ENCODE measurements at regions not wholly inside any gene's neighbourhood (a gene's known extent, or its start where the extent isn't known, plus 50 kb on each side); places are given as distances from the start of the nearest gene placed in this dataset.

DNA sequence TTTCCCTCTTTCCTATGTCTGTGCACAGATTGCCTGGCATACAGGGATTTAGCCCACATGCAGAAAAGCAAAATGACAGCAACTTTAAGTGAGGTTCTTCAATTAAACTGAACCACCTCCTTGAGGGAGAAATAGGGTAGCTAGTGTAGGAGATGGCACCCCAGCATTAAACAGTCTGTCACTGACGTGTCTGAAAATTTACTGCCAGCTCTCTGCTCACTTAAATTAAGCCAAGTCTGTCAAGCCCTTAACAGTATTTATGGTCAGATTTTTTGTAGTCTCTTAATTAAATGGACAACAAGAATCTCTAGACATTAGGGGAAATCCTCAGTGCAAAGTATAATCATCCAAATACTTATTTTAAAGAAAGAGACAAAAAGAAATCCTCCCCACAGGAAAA is 696.5 kb upstream of the PTBP2 start:
- DNase-seq: no peak

DNA sequence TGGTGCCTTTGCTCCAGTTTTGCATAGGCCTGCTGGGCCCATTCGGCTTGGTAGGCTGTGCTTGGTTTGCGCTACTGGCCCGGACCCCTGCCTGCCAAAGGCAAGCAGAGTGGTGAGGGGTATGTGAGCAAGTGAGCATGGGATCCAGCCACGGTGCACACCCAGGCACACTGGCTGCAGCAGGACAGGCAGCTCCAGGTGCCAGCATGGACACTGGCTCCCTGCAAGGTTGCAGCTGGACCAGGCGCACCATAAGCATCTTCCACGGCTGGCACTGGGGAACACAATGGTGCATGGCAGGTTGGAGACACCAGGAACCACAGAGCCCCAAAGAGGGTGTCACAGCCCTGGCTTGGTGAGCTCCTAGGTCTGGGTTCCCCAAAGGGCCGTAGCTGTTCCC is 693.5 kb upstream of the PTBP2 start:
- no peak for DNase-seq

DNA sequence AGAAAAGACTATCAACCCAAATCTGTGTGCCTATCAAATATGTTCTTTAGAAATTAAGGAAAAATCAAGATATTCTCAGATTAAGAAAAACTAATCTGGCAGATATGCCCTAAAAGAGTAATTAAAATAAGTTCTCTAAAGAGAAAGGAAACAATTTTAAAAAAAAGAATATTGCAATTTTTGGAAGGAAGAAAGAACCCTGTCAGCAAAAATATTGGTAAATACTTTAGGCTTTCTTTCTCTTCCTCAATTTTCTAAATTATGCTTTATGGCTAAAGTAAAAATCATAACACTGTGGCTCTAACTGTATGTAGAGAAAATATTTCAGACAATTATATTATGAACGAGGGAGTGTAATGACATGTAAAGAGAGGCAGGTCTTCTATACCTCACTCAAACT is 691.3 kb upstream of the PTBP2 start:
- no peak for DNase-seq

DNA sequence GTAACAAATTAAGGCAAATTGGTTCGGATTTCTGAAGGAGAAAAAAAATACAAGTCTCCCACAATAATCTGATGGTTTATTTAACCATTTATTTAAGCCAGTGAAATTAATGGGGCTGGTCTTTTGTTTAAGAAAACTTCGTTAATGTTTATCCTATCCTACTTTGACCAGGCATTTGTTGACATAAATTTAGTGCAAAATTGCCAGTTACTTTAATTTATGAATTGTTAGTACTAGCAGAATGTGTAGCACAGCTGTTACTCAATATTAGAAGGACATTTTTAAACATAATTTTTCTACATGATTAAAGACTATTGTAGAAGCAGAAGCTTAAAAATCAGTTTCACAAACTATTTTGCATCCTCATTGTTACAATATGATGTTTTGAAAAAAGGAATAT is 687.6 kb upstream of the PTBP2 start:
- no peak for DNase-seq

DNA sequence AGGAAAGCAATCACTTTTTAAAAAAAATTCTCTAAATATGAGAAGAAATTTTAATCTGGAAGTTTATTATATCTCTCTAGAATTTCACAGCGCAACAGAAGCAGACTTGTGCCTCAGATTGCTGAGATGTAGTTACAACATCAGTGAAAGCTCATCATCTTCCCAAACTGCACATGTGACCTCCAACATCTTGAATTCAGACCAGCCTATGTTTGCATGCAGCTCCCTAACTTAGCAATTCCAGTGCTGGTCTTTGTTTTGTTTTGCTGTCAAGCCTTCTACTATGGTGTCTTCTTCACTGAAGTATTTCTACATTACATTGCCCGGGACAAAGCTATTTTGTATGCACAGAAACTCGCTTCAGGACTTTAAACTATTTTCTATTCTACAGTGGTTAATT is 684.8 kb upstream of the PTBP2 start:
- DNase-seq: no peak

DNA sequence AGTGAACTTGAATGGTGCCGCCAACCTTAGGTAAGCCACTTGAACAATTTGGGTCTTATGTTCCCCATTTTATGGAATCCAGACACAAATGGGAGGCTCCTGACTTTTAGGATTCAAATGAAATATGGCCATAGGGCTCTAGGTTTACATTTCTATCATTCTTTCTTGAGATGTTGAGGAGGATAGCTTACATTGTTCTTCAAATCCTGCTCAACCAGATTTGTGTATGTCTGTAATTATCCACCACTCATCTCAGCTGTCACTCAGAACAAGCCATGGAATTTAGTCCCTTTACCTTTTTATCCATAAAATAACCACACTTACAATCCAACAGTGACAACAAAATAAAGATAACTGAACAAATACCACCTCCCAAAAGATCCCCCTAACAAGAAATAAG is 682.9 kb upstream of the PTBP2 start:
- DNase-seq: no peak

DNA sequence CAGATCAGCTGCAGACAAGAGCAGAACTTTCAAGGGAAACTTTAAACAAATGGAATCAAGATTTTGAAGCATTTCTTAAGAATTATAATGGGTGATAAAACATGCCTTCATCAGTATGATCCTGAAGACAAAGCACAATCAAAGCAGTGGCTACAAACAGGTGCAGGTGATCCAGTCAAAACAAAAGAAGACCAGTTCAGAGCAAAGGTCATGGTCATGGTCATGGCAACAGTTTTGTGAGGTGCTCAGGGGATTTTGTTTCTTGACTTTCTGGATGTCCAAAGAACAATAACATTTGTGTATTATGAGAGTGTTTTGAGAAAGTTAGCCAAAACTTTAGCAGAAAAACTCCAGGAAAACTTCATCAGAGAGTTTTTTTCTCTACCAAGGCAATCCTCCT is 681.7 kb upstream of the PTBP2 start:
- no peak for DNase-seq

DNA sequence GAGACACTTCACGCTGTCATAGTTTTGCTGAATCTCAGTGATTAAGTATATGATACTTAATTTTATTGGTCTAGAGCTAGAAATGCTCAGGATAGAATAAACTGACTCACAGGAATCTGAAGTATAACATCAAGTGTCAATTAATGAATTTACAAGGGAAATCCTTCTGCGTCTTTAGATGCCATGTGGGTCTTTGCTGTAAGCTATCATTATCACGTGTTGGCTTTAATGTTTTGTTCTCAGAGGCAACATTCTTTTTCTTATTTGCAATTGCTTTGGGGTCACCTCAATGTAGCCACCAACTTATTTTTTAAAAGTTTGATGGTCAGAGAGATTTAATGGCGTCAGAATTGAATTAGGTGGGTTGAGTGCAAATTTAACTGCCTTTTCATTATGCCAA is 680.1 kb upstream of the PTBP2 start:
- no peak for DNase-seq

DNA sequence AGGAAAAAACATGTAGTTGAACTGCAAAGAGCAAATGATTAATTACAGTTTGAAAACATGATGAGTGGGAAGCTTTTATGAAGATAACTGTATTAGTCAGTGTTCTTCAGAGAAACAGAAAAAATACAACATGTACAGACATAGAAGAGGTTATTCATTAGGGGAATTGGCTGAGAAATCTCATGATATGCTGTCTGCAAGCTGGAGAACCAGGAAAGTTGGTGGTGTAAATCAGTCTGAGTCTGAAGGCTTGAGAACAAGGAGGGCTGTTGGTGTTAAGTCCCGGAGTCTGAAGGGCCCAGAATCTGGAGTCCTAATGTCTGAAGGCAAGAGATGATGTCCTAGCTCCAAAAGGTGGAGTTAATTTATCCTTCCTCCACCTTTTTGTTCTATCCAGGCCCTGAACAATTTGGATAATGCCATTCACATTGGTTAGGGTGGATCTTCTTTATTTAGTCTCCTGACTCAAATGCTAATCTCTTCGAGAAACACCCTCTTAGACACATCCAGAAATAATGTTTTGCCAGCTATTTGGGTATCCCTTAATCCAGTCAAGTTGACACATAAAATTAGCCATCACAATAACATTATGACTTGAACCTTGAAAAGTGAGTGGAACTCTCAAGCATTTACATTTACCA is 672.9 kb upstream of the PTBP2 start:
- no peak for DNase-seq

DNA sequence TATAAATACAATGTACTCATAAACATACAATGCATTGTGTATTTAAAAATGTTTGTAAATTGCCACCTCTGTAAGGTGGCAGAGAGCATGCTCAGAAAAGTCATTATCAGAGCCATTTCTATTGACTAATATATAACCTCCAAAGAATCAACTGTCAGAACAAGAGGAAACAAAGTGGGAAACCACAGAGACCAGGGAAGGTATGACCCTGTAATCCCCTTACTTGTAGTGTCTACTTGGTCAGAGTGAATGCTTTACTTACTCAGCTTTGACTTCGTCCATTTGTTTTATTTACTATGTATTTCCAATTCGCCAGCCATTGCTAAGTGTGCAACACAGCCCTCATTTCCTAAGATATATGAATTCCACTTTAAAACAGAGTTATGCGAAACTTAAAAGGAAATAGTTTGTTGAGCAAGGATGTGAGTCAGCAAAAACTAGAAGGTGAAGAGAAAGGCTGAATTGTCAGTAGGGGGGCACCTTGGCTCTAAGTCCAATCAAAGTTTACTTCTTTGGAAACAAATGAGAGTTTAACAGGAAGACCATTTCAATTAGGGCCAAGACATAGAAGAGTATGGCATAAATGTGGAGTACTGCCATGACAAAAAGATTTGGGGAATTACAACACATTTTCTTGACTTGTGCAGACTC is 671.7 kb upstream of the PTBP2 start:
- DNase-seq: no peak

DNA sequence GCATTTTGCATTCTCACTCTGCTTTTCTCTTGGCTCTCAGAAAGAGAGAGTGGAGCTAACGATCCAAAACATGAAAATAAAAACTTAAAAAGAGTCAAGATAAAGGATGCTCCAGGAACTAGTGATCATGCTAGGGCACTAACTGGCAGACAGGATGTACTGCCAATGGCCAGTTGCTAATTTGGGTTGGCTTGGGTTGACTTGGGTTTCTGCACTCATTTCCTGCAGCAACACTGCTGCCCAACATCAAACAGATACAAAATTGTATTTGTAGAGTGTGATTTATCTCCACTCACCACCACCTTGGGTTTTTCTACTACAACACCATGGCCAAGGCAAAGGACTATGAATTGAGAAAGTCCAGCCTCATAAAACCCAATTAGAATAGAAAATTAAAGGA is 662.3 kb upstream of the PTBP2 start:
- no peak for DNase-seq

DNA sequence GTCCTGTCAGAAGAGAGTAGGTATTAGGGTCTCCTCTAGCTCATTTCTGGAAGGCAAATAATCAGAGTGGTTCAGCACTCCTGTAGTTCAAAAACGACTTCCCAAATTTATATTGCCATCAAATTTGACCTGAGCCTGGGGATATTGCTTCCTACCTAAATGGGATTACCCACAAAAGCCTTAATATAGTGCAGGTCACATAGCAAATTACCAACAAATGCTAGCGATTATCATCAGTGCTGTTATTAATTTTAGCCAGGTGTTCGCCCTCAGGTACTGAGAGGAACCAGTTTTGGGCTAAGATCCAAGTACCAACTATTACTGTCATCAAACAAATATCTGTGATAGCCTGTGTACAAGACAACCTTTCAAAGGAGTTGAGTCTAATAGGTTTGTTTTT is 661.8 kb upstream of the PTBP2 start:
- DNase-seq: no peak

DNA sequence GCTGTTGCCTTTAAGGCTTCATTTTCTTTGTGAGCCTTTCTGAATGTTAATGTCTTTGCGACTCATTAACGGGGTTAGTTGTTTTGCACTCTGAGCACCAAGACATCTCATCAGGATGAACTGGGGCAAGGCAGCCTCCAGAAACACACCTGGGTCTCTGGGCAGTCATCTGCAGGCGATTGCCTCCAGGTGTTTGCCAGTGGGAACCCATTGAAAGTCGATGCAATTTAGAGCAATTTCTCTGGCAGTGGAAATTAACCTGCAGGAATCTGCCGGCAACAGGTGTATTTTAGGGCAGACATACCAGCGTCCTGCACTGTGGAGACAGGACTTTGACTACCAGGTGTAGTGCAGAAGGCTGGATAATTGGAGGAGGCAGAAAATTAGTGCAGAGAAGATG is 661.0 kb upstream of the PTBP2 start:
- DNase-seq: no peak

DNA sequence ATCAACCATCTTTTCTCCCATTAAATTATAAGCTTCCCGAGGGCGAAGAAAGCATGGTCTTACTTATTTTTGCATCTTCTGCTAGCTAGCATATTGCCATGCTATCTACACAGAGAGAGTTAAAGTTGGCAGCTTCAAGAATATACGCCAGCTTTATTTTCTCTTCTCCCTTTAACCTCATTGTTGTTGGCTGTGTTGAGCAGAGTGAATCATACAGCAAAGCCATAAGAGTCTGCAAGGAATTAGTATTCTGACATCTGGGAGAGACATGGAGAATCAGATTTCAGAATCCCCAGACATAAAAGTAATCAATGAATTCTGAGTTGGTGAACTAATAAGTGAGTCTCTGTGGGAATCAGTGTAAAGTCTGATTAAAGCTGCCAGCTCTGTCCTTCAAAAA is 649.6 kb upstream of the PTBP2 start:
- no peak for DNase-seq

DNA sequence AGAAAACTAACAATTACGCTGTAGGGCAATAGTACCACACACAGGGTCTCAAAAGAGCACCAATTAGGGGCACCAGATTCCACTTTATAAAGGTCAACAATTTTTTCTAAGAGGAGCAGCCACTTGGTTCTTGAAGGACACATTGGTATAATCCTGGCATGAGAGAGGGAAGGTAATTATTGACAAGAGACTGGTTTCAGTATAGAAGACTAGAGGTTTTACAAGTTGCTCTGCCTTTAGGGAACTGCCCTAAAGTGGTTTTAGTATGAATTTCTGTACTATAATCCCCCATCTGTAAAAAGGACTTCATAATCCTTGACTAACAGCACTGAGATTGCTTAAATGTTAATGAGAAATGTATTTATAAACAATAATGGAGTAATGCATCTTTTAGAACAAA is 648.5 kb upstream of the PTBP2 start:
- no peak for DNase-seq

DNA sequence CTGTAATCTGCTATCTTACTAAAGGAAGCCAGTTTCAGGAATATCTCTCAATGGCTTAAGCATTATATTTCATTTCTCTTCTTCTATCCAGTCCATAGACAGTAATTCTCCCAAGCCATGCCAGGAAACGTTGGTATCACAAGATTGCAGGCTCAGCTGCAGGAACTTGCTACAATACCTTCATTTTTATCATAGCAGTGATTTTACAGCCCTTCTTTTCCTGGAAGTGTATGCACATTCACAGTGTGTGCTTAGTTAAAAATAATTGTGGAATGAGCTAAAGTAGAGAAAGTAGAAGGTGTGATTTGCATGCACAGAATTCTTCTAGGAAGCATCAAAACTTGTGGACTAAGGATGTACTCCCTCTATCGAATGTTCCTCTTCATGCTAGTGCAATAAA is 647.2 kb upstream of the PTBP2 start:
- no peak for DNase-seq

DNA sequence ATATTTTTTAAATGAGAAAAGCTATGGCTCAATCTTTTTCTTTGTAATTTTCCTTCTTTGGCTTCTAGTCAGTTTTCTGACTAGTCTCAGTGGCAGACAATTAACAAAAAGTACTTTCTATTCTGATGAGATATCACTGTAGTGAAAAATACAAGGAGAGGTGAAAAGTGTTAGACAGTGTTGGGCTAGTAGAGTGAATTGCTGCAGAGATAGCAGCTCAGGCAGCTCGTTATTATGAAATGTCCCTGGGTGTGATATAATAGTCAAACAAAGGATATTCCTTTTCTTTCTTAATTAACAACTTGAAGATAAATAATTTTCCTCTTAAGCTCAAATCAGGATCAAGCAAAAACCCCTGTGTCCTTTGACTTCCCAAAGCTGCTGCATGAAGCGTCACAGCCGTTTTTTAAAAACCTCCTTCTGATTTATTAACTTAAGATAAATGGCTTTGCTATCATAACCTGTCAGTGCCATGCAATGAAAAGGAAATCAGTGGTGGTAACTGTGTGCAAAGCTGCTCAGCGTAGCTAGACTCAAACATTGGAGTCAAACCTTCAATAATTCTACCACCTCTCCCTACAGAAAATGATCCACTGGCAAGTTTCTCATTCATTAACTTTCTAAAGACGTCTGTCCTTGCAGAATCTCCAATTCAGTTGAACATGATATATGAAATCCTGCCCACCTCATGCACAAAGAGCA is 646.6 kb upstream of the PTBP2 start:
- DNase-seq: no peak

DNA sequence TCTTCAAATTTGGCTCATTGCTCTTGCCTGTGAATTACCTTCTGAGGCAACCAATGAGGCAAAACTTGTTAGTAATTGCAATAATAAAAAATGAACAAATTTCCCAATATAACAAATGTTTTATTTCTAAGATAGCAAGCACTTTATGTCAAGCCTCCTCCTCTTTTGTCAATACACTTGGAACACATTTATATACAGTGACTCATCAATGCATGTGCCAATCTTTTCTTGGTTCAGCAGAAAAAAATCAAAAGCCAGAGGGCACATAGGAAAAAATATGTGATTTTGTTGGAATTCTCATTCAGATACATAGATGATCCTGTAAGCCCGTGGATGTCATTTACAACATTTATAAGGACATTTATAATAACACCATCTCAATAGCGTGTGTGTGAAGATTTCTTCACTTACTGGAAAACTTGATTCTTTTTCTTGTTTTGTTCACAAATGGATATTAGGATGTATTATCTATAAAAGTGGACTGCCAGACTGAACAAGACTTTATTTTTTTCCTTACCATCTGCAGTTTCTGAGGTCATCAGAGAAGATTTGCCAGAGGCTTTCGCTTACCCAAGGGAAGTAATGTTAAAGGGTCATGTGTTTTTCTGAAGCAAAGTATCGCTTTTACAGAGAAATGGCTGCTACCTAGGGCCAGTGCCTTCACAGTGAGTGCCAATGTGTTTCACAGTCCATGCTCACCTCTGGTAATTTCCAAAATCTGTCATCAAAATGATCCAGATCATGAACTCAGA is 645.7 kb upstream of the PTBP2 start:
- DNase-seq: no peak

DNA sequence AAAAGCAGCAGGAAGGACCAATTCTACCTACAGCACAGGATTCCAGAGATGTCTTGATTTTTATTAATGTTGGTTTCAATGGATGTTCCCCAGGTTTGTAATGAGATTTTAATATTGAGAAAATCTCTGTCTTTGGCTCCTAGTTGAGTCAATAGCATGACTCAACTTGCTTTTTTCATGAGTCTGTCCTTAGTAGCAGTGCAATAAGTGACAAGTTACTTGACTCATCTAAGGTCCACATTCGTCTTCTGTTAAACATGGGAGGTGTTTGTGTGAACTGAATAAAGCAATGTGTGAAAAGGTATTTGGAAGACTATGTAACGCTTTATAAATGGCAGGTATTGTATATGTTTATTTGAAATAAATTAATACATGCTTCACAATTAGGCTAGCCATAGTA is 645.0 kb upstream of the PTBP2 start:
- DNase-seq: no peak

DNA sequence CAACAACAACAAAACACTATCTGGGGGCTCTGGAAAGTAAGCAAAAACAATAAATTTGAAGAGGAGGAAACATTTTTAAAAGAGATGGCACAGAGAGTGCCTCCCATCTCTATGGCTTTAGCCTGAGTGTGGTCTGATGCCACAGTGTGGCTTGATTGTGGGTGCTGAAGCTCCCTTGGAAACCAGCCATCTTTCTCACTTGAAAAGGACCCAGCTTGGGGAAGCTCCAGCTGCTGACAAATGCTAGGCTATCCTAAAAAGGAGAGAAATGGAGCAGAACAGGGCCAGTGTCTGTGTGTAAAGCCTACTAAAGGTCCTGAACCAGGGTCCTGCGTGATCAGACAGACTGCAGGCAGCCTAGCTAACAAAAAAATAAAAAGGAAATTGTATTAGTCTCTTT is 642.0 kb upstream of the PTBP2 start:
- no peak for DNase-seq

DNA sequence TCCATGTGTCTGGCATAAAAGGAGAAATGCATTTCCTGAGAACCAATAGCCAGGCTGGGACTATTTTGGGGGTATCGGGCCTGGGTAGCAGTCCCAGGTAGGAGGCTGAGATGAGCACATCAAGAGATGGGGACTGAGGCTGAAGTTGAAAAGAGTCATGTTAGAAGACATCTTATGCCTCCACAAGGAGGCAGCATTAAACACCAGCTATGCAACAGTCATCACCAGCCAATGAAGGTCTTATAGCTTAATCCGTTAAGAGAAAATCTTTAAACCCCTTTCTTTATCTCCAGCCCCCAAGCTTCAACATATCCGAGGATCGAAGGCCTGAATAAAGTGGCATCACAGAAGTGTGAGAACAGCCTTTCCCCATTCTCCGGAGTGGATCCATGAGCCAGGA is 640.7 kb upstream of the PTBP2 start:
- DNase-seq: no peak

DNA sequence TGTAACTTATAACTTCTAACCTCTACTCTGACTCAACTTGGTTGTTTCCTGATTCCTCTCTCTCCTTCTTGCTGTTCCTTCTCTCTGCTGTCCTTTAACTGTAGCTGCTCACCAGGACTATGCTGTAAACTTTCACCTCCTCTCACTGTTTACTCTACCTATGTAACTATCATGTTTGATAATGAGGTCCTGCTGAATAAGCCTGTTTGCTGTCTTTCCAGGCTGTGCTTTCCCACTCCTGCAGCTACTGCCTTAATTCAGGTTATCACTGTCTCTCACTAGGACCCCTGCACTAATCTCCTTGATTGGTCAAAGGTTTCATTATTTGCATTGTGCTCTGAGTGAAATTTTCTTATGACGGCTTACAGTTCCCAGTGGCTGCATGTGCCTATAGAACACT is 633.9 kb upstream of the PTBP2 start:
- DNase-seq: no peak

DNA sequence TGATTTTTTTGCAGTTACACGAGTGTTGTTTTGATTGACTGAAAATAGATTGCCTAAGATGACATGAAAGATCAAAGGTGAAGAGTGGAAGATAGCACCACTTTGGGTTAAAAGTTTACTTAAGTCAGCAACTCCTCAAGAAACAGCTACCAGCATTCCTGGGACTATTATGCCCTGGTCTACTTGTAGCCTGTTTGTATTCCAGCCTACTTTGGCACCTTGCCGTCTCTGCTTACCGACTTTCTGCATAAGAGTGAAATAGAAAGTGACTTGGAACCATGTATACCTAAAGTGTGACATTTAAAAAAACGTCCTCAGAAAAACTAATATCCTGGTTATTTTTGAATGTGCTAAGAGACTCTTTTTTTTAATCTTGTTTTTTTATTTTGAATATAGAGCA is 631.5 kb upstream of the PTBP2 start:
- no peak for DNase-seq
